Cardiac septum (tissue), 1 donor: ENCODE measurements at regions not wholly inside any gene's neighbourhood (a gene's known extent, or its start where the extent isn't known, plus 50 kb on each side); places are given as distances from the start of the nearest gene placed in this dataset.

Source experiments
- DNase-seq: peaks from one replicate; pipeline ENCODE4 v3.0.0-alpha.2; 2020; ENCODE audit warnings: low spot score
- intact Hi-C: fragments of 100-400 bp; cut with DNase I; formaldehyde crosslinking; loops from one replicate; pipeline ENCODE4 v1.14.0; 2022
- donor health status: DM: no; HTN: no; CAD: no.

DNA sequence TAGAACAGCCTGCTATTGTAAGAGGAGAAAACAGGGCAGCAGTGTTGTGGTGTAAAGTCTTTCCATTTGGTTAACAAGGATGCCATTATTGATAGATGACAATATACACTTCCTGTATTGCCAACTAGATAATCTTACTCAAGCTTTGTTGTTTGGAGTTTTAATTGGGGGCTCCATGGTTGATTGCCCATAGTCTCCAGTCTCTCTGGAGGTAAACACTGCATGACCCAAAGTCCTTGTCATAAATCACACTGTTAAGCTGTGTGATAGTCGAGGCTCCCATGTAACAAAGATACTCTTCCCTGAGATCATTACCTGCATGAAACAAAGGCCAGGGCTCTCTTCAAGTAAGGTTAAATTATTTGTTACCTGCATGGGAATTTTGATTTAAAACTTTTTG lies 394.6 kb downstream of the C4orf33 start:
- intact Hi-C loops: no loop called here
- no peak for DNase-seq

DNA sequence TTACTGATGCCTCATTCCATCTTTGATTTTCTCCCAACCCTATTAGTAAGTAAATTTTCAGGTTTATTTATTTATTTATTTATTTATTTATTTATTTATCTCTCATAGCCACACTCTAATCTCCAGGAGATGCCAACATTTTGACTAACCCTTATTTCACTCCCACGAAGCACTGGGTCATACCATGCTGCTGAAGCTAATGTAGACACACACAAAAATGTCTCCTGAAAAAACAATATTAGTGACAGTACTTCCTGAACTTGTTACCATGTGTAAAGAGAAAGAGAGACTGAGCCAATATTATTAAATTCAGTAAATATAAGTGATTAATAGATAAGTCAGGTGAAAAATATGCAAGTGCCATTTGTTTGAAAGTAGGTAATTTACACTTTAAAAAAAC lies 402.7 kb downstream of the C4orf33 start:
- DNase-seq: no peak
- intact Hi-C loops: no loop called here

DNA sequence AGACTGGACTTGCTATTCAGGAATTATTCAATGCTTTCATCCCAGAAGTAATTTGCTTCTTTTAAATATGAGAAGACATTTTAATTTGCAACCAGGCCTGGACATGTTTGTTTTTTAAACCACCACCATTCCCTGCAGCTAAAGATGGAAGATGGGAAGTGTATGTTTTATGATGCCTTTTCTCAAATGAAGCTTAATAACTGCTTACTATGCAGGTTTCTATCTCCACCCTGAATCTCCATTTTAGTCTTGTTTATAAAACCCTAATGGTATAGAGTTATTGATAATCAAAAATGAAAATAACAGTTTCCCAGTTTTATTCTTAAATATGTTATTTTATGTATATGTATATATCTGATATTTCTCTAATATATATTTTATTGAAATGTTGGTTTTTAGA lies 418.9 kb downstream of the C4orf33 start:
- intact Hi-C loops: no loop called here
- DNase-seq: no peak

DNA sequence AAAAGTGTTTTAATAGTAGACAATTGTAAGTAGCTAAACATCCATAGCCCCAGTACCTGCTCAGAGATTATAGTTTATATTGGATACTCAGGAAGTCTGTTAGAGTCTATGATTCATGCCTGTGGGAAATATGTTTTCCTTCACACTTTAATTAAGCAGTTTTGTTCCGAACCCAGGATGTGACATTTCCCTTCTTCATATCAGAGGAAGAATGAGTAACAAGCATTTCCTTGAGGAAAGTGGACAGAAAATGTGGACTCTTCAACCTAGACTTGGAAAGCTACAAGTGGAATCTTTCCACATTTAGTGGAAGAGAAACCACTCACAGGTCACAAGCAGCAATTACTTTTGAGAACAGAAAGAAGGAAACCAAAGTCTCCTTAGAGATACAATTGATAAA lies 419.4 kb downstream of the C4orf33 start:
- no peak for DNase-seq
- intact Hi-C loops: no loop called here

DNA sequence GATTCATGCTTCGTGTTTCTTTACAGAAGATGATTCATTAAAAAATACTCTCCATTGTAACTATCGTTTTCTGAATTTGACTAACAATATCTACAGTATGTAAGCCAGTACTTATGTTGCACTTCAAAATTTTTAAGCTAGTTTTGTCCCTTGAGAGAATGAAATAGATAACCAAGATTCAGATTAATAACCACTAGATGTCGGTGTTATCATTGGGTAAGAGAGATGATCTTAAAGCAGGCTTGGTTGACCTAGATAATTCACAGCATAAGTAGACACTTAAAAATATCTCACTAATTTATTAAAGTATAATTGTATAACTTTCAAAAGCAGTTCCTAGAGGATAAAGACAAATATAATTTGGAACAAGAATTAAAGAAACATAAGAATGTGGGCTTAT lies 430.9 kb downstream of the C4orf33 start:
- intact Hi-C loops: no loop called here
- DNase-seq: no peak

DNA sequence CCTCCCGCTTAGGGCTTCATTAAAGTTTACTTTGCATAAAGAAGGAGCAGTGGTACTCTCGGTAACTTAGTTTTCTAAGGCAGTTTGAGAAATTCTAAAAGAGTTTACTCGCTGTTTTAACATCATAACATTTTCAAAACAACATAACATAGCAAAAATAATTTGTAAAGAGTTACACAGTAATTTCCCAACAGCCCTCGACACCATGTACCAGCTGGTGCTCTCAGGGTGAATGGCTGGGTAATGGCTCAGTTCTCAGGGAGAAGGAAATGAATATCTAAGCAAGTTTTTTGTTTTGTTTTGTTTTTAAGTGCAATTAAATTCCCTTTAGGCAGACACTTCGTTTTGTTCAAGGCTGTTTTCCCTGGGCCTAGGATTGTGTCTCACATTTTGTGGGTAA lies 435.3 kb downstream of the C4orf33 start:
- intact Hi-C loops: no loop called here
- no peak for DNase-seq

DNA sequence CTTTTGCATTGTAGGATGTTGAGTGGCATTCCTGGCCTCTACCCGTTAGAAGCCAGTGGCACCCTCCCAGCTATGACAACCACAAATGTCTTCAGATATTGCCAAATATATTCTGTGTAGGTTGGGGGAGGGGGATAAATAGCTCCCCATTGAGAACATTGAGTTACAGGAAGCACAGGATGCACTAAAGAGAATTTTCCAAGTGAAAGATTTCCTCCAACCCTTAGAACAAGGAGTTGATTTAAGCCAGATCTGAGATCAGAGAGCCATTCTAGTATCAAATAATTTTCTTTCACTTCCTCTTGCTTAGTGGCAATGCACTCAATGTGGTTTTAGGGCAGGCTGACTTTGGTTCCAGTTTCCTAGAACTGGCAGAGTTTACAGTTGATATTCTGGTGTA lies 436.6 kb downstream of the C4orf33 start:
- intact Hi-C loops: no loop called here
- no peak for DNase-seq

DNA sequence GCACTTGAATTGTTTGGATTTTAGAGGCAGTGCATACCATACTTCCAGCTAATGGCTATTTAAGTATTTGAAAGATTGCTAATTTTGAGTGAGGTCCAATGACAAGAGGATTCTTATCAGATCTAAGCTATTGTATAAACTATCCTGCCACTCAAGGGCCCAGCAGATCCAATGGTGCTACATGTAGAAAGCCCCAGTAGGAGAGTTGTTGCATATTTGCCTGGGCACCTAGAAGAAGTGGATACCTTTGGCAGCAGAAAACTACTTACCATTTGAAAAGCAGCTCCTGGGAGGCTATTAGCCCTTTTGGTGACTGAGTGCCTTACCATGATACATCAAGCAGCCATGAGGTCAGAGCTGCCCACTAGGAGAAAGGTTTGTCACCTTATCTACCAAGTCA lies 447.3 kb downstream of the C4orf33 start:
- DNase-seq: no peak
- intact Hi-C loops: no loop called here

DNA sequence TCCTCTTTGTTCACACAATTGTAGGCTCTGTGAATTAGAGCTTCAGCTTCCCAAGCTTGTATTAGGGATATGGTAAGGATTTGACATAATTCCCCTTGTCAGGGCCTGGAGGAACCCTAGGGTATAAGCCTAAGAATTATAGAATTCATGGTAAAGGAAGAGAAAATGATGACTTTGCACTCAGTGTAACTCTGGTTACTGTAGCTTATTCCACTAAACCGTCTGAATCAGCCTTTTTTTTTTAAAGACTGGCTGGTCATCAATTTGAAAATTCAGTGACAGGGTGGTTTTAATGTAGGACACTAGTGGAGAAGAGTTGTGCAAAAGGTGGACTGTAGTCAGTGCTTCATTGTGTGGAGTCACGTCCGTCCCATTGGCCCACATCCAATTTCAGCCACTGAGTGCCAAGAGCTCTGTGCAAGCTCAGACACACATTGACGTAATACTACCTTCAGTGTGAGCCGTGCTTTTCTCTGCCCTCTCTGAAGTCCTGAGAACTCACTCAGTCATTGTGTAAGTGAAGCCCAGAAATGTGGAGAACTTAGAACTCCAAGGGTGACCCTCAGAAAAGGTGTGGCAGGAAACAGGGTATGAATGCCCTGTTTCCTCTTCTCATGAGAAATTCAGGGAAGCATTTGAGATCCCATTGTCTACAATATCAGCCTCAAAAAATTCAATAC lies 449.8 kb downstream of the C4orf33 start:
- DNase-seq: peak; percentile 86
- intact Hi-C loops: no loop called here

DNA sequence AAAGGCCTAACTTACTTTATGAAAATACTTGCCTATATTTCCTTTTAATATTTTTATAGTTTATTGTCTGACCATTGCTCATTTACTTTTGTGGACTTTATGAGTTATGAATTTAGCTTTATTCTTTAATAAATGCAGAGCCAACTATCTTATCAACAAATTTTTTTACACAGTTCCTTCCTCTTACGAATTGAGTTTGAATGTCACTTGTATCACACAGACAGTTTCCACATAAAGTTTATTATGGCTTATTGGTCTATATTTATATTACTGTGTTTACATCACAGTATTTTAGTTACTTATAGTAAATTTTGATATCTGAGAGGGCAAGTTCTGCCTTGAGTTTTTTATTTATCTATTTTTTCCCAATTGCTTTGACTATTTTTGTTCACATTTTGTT lies 450.6 kb downstream of the C4orf33 start:
- DNase-seq: no peak
- intact Hi-C loops: no loop called here

DNA sequence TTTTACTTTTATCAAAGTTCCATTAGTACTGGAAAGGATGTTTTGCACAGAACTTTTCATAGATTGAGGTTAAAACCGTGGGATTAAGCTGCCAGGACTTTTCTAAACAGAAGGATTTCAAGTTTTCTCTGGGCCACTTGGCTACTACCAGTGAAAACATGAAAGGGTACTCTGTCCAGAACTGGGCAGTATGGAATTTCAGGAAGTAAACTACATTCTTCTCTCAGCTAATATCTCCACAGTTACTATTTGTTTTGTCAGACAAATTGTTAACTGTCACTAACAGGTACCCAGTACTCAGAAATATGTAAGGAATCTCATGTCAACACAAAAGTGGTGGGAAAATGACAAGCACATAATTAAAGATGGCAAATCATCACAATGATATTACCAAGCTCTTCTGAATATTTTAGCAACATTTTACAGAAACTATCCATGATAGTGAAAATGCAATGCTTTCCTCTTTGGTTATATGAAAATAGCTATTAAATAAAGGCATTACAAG lies 454.4 kb downstream of the C4orf33 start:
- intact Hi-C loops: no loop called here
- DNase-seq: no peak

DNA sequence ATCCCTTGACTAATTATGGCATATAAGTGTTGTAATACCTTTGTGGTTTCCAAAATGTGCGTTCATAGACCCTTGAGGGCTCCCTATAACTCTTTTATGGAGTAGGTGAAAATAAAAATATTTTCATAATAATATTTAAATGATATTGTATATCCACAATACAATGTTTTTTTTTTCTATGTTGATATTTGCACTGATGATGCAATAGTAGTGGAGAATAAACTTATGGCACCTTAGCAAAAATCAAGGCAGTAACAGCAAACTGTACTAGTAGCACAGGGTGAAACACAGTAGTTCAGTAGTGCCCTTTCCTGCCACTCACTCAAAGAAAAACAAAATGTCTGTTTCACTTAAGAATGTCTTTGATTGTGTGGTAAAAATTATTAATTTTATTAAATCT lies 465.3 kb downstream of the C4orf33 start:
- intact Hi-C loops: no loop called here

DNA sequence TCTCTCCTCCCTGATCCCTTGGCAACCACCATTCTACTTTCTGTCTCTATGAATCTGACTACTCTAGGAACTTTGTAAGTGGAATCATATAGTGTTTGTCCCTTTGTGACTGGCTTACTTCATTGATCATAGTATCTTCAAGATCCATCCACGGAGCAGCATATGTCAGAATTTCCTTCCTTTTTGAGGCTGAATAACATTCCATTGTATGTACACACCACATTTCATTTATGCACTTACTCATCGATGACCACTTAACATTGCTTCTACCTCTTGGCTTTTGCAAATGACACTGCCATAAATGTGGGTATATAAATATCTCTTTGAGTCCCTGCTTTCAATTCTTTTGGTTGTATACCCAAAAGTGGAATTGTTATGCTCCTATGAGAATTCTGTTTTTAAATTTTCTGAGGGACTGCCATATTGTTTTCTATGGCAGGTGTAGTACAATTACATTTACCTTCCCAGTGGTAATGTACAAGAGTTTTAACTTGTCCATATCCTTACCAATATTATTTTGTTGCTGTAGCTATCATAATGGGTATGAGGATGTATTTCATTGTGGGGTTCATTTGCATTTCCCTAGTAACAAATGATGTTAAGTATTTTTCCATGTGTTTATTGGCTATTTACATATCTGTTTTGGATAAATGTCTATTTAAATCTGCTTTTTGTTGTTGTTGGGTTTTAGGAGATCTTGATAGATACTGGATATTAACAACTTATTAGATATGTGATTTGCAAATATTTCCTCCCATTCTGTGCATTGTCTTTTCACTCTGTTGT lies 466.1 kb downstream of the C4orf33 start:
- intact Hi-C loops: no loop called here
- DNase-seq: no peak

More for the DNA sequence above, 465.3 kb downstream of the C4orf33 start:
- no peak for DNase-seq

DNA sequence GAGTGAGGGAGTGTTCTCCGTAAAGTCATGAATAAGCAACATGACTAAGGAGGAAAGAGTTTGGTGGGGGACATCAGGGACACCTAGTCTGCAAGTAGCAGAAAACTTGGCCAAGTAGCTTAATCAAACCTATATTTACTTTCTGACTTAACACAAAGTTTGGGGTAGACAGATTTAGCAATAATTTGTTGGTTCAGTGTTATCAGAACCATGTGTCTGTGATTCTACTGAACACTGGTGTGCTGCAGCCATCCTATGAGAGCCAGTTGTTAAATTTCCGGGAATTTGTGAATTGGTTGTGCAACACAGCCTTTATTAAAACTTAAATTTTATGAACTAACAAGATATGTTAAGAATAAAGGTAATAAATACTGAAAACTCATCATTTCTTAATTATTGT lies 469.3 kb downstream of the C4orf33 start:
- DNase-seq: no peak
- intact Hi-C loops: no loop called here

DNA sequence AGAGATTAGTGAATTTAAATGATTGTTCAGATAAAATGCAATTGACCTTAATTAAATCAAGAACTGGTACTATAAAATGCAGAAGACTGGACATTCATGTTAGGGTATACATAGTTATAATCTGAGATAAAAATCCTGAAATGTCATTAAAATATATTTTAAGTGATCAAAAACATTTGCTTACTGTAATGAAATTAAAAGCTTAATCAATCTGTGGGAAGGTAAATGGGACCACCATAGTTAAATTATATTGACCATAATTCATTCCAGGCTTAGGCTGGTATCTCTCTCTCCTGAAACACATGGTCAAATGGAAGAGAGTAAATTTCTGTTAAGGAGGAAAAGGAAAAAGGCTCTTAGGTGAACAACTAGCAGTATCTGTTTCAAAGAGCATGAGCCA lies 474.4 kb downstream of the C4orf33 start:
- DNase-seq: no peak
- intact Hi-C loops: no loop called here

DNA sequence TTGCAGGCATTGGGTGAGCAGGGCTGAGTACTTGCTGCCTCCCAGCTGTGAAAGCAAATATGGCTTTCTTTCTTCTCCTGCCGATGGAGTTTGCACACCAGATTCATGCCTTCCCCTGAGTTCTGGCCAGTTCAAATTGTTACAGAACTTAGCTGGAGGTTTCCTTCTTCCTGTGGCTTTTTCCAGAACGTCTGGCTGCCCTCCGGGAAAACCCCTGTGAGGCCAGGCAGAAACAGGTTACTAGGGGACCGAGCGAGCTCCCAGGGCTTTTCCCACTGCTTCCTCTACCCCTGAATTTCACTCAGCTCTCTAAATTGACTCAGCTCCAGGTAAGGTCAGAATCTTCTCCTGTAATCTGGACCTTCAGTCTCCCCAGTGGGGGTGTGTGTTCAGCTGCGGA lies 482.4 kb downstream of the C4orf33 start:
- intact Hi-C loops: no loop called here
- DNase-seq: no peak

DNA sequence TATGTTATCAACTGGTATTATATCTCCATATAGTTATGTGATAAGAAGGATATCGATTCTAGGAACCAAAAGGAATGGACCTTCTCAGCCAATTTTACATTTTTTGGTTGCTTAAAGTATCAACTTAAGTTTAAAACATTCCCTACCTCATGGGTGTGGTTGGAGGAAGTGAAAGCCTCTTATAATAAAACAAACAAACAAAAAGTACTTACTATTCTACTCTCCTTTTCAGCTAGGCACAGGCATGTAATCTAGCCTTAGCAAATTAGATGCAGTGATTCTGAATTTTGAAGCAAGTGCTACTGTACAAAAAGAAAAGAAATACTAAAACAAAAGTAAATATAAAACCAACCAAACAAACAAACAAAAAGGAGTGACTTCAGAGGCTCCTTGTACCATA lies 485.4 kb downstream of the C4orf33 start:
- intact Hi-C loops: no loop called here
- no peak for DNase-seq

DNA sequence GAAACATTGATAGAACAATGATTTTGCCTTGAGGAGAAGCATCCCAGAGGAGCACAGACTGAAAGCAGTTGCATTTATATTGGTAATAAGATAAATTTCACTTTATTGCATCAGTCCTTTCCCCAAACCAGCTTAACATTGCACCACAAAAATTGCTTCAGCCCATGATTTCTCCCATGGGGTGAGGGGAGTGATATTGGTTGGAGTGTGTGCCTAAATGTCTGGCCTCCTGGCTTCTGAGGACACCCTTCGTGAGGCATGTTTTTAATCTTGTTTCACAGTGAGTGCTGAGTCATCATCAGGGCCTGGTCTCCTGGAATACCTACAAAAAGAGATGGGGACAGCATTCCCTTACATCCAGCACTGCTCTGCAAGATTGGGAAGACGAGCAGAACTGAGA lies 487.9 kb downstream of the C4orf33 start:
- intact Hi-C loops: no loop called here
- DNase-seq: no peak

DNA sequence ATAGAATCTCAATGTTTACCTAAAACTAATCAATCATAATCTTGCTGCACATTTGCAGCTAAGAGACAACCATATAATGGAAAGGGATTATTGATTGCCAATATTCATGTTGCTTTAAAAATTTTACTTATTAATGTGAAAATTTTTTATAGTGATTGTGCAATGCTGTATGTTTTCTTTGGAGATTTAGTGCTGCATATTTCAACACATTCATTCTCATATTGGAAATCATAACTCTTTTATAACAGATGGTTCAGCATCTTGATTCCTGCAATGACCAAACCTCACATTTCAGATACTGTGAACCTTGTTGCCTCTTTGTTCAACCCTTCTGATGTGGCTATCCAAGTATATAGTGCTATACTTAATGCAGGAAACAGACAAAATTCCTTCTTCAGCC lies 502.6 kb downstream of the C4orf33 start:
- intact Hi-C loops: no loop called here
- no peak for DNase-seq

DNA sequence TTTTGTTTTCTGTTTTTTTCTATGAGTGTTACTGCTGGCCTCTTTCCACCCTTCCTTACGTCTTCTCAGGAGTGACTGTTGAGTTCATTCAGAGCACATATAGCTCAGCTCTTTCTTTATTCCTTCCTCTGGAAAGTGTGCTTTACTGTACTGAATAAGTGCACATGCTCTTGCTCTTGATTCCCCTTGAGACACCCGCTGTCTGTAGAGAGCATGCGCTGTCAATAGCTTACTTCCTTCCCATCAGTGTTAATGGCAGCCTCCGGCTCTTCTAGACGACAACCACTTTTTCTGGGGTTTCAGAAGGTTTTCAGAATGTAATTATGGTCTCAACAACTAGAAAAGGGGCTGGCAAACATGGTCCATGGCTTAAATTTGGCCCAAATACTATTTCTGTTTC lies 504.9 kb downstream of the C4orf33 start:
- no peak for DNase-seq
- intact Hi-C loops: no loop called here

DNA sequence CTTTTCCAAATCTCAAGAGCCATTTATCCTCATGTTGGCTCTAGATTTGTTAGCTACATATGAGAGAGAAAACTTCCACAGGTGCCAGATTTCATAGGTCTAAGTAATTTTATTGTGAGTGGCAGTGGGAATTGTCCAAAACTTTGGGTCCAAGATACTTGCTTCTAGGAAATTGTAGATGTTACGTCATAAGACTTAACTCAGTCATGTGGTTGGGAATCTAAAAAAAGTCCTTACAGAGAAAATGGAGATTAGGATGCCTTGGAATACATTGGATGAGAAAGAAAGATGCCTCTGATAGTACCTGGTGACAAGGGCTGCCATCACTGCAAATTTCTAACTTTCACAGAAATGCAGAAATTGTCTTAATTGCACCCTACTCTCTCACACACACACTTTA lies 506.5 kb downstream of the C4orf33 start:
- intact Hi-C loops: no loop called here
- no peak for DNase-seq
